Dermis microvascular lymphatic vessel endothelial cell (primary cell): ENCODE measurements at regions not wholly inside any gene's neighbourhood (a gene's known extent, or its start where the extent isn't known, plus 50 kb on each side); places are given as distances from the start of the nearest gene placed in this dataset.
"Not testable (repeated sequence)": the region's sequence is repeated elsewhere in the genome, so short reads cannot be mapped to it uniquely, and the experiment has no call there.

Experiments
- DNase-seq, 2 donors: peaks; one replicate each; pipeline versions ENCODE4 v3.0.0 to v3.0.0-alpha.2; 2010; ENCODE audit warnings: low read depth in 2 of 2

DNA sequence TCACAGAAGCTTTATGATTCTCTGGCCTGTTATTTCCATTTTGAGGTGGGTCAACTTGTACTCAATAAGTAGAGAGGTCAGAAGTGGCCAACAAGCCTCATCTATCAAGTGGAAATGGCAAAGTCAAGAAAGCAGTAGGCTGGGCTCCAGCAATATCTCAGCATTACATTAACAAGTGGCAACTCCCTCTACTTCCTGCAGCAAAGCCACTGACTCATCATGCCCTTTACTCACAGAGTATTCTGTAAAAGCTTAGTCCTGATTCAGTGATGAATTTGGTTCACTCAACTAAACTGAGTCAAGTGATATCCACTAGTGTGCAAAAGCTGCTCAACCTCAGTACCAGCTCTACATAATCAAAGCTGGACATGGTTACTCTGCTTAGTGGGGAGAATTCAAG lies 954.6 kb downstream of the EPHA3 start:
- DNase-seq: no peak

- no peak for DNase-seq
These were observed 955.3 kb downstream of the EPHA3 start for GRCh38 chr3:90062631-90063200.

- DNase-seq: no peak
These were observed 961.4 kb downstream of the EPHA3 start for GRCh38 chr3:90068783-90069182.

DNA sequence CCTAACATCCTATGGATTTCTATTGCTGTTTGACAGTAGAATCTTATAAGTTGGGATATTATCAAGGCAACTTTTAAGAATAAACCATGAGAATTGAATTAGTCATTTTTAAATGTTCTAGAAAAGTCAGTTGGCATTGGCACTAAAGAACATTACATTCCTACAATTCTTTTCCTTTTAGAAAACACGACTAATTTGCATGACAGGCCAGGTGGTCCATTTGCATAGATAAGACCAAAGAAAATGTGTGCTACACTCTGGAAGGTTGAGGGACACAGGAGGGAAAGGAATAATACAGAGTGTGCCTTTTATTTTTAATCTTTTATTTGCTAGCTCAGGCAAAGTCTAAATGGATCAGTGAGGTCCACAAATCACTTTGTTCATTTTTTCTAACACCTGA lies 962.3 kb downstream of the EPHA3 start:
- DNase-seq: no peak

DNA sequence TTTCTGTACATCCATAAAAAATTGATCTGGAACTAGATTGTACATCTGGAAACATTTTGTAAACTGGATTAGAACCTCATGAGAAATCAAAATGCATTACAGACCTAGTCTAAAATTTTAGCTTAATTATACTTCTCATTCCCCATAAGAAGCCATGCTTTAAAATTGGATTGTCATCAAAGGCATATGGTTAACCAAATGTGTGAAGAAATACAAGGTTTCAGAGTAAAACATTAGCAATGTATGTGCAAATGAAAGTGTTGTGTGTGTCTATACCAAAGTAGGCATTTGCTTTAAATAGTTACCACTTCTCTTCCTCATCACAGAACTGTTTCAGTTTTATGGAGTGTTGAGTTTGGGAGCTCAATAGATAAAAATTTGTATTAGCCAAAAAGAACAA lies 968.7 kb downstream of the EPHA3 start:
- DNase-seq: no peak

DNA sequence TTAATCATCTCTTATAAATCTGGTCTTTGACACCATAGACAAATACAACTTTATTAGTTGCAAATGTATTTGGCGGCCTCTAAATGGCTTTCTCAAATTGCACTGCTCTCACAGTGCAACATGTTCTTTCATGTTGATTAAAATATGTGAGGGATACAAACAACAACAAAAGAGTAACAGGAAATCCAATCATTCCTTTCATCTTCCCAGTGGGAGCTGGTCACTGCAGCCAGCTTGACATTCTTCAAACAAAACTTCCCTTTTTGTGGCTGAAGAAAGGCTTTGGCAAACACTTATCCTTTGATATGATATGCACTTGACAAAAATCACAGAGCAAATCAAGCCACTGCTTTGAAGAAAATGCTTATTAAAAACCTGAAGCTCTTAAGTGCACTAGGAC lies 973.6 kb downstream of the EPHA3 start:
- DNase-seq: no peak

- DNase-seq: not testable (repeated sequence)
These were observed 978.9 kb downstream of the EPHA3 start for GRCh38 chr3:90086297-90086696.

- DNase-seq: no peak
These were observed 980.3 kb downstream of the EPHA3 start for GRCh38 chr3:90087703-90088102.

GRCh38 chr3:90091549-90091948 lies 984.1 kb downstream of the EPHA3 start:
- DNase-seq: peak in 1 of 2 donors; percentile 0

- DNase-seq: no peak
These were observed 985.6 kb downstream of the EPHA3 start for GRCh38 chr3:90092994-90093393.

GRCh38 chr3:90095811-90096210 lies 988.4 kb downstream of the EPHA3 start:
- DNase-seq: no peak

DNA sequence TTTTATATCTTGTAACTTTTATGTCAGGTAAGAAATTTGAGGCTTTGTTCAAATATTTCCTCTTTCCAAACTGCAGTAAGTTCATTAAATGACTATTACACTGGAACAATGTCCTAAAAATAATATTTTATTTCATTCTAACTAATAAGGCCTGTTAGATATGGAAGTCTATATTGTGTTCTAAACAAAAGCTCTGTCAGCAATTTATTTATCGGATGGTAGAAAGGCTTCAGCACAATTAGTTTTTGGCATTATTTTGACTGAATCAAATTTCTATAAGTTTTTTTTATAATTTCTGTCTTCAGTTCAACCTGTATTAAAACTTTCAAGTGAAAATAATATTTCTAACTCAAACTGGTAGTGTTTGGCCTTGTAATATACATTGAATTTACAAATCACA lies 992.1 kb downstream of the EPHA3 start:
- no peak for DNase-seq

GRCh38 chr3:90102146-90102545 lies 994.7 kb downstream of the EPHA3 start:
- DNase-seq: no peak

- DNase-seq: no peak
These were observed 1013.9 kb downstream of the EPHA3 start for GRCh38 chr3:90121326-90121725.

DNA sequence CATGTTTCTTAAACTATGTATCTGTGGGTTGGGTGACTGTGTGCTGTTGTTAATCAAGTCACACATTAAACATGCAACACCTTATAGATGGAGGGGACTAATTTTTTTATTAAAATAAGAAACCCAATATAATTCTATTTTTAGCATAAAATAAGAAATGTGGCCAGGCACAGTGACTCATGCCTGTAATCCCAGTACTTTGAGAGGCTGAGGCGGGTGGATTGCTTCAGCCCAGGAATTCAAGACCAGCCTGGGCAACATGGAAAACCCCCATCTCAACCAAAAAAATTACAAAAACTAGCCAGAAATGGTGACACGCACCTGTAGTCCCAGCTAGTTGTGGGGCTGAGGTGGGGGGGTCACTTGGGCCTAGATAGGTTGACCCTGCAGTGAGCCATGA lies 1021.0 kb downstream of the EPHA3 start:
- no peak for DNase-seq

DNA sequence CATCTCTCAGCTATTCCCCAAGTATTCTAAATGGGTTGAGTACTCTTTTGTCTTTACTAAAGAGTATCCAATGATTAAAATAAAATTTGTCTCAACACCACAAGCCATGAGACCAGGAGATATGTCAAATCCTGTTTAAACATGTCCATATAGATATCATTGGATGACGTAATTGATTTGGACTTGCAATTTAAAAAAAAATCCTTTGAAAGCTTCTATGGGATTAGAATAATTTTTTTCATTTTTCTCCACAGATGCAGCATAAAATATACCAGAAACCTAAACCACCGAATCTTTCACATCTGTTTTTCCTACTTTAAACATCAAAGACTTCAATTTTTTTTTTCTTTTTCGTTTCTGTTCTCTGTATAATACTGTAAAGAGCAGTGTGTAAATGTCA lies 1022.3 kb downstream of the EPHA3 start:
- DNase-seq: no peak

DNA sequence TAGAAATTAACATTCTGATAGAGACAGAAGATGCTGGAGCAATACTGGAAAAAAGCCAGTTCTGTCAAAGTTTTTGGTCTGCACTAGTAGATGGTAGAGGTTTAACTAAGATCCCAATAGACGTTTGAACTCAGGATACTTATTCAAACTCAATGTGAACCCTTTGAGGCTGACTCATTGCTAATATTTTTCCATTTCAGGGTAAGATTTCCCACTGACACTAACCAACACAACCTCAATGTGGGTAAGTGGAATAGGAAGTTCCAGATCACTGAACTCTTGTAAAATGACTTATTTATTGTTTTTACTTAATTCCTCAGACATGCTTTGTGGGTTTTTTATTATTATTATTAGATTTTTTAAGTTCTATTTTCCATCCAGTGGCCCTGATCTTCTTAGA lies 1024.8 kb downstream of the EPHA3 start:
- DNase-seq: no peak

GRCh38 chr3:90134090-90134489 lies 1026.7 kb downstream of the EPHA3 start:
- no peak for DNase-seq

DNA sequence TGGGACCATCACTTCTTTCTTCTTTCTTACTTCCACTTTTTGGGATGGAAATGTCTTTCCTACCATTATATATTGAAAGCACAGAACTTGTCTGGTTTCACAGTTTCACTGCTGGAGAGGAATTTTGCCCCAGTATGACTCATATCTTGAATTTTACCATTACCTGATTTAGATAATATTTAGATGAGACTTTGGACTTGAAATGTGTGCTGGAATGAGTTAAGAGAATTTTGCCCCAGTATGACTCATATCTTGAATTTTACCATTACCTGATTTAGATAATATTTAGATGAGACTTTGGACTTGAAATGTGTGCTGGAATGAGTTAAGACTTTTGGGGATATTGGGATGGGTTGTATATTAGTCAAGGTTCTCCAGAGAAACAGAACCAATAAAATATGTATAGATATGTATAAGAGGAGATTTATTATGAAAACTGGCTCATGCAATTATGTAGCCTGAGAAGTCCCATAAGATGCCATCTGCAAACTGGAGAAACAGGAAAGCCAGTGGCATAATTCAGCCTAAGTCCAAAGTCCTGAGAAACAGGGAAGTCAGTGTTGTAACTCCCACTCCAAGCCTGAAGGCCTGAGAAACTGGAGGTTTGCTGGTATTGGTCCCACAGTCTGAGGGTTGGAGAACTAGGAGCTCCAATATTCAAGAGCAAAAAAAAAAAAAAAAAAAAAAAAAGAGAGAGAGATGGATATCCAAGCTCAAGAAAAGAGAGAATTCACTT lies 1029.2 kb downstream of the EPHA3 start:
- DNase-seq: no peak

GRCh38 chr3:90145094-90145860 lies 1037.9 kb downstream of the EPHA3 start:
- DNase-seq: no peak

DNA sequence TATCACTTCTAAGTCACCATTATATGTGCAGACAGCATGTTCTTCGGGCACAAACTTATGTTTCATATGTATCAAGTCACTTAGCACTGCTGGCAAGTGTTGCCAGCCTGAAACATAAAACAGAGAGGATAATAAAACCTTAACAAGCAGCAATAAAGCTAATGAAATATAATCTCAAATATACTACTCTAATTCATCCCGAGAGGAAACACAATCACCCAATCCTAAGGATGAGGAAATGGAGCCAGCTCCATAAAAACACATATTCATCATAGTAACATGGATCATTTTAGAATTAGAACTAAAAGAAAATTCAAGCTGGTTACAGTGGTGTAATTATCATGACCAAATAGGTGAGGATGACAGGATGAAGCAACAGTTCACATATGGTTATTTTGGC lies 1072.7 kb downstream of the EPHA3 start:
- no peak for DNase-seq

- no peak for DNase-seq
These were observed 1073.1 kb downstream of the EPHA3 start for GRCh38 chr3:90180543-90180942.
